A673 (cell line): ENCODE measurements at regions not wholly inside any gene's neighbourhood (a gene's known extent, or its start where the extent isn't known, plus 50 kb on each side); places are given as distances from the start of the nearest gene placed in this dataset.

Experiments
- BruUV-seq: library from RNA; stranded (reverse); fragments of 400-500 nt; replicated peaks from 2 replicates; lab custom pipeline; 2021; lab: Mats Ljungman, UMichigan
- CTCF ChIA-PET: fragments of 300-600 bp; sonication (Branson Sonifier 250); formaldehyde crosslinking; loops from one replicate; lab custom pipeline; 2022; ENCODE audit warnings: antibody characterized with exemption; lab: Charles Lee
- POLR2A ChIA-PET: fragments of 300-600 bp; sonication (Branson Sonifier 250); formaldehyde crosslinking; loops from one replicate; lab custom pipeline; 2022; ENCODE audit warnings: antibody characterized with exemption; ENCODE audit not compliant: low non-redundant PET; lab: Charles Lee
- DNase-seq: peaks from one replicate; pipeline ENCODE4 v3.0.0-alpha.2; 2015; ENCODE audit warnings: low spot score
- H3K27ac ChIP-seq: fragments of 200-600 bp; sonication (generic); 2 replicates; pipeline ENCODE4 v1.5.1; 2016; ENCODE audit warnings: mixed run types, low read depth, mild to moderate bottlenecking, mixed read lengths, antibody characterized with exemption, low read length; ENCODE audit not compliant: poor library complexity, severe bottlenecking
- H3K27me3 ChIP-seq: fragments of 200-600 bp; sonication (generic); replicated peaks from 2 replicates; pipeline ENCODE4 v1.6.1; 2017; ENCODE audit warnings: mixed run types, low read depth, mild to moderate bottlenecking, mixed read lengths, antibody characterized with exemption, low read length; ENCODE audit not compliant: insufficient read depth, poor library complexity
- H3K36me3 ChIP-seq: fragments of 200-600 bp; sonication (generic); 2 replicates; pipeline ENCODE4 v1.6.1; 2016; ENCODE audit warnings: mixed run types, mild to moderate bottlenecking, mixed read lengths, antibody characterized with exemption, low read length; ENCODE audit not compliant: insufficient read depth, poor library complexity, severe bottlenecking
- H3K4me1 ChIP-seq: fragments of 200-600 bp; sonication (generic); 2 replicates; pipeline ENCODE4 v1.6.1; 2017; ENCODE audit warnings: mixed run types, mild to moderate bottlenecking, mixed read lengths, antibody characterized with exemption, low read length; ENCODE audit not compliant: insufficient read depth, poor library complexity, severe bottlenecking
- H3K4me3 ChIP-seq: fragments of 200-600 bp; sonication (generic); 2 replicates; pipeline ENCODE4 v1.5.1; 2016; ENCODE audit warnings: low read depth, mixed run types, mild to moderate bottlenecking, mixed read lengths, low read length; ENCODE audit not compliant: poor library complexity, severe bottlenecking
- H3K9me3 ChIP-seq: fragments of 200-600 bp; sonication (generic); 2 replicates; pipeline ENCODE4 v1.6.1; 2016; ENCODE audit warnings: mixed run types, low read depth, mild to moderate bottlenecking, mixed read lengths, antibody characterized with exemption, low read length; ENCODE audit not compliant: poor library complexity, severe bottlenecking
- EZH2 ChIP-seq: fragments of 200-600 bp; sonication (generic); IDR thresholded peaks from 2 replicates; pipeline ENCODE4 v1.6.1; 2017; ENCODE audit warnings: borderline replicate concordance, low read depth, mild to moderate bottlenecking, mixed read lengths, antibody characterized with exemption, low read length; ENCODE audit not compliant: poor library complexity, severe bottlenecking
- intact Hi-C: fragments of 100-400 bp; cut with micrococcal nuclease; formaldehyde crosslinking; loops from one replicate; pipeline ENCODE4 v1.10.0; 2022; ENCODE audit not compliant: unreplicated experiment
- TF ChIP-seq, protein P1 (sequence below): fragments of 300-800, 200-600 bp; sonication (generic); conservative IDR thresholded peaks from 2 replicates; pipeline ENCODE4 v1.5.1; 2017; ENCODE audit warnings: low read depth, mild to moderate bottlenecking, antibody characterized with exemption, low read length, moderate library complexity, mixed read lengths

DNA sequence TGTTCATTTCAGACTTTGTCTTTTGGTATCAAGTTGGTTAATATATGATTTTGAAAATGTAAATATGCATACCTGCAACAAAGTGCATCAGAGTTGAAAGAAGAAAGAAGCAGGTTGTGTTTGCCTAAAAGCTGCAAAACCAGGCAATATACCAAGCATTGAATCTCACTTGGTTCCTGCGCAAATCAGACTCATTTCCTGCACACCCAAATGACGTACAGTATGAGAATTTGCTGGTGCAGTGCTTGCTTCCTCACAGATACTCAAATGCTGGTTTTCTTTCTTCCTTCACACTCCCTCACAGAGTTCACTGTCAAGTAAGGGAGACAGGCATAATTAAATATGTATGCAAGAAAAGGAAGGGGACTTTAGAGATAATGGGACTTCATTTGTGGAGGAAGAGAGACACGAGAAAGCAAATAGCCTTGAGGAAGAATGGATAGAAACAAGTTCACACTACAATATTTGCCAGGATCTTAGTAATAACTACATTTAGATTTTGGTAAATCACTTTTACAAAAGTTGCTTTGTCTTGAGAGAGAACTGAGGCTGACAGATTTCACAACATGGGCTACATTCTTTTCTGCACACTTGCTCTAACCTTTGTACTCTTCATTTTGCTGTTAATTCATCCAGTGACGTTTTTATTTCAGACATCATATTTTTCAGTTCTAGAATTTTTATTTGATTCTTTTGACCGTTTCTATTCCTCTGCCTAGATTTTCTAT is 56.9 kb upstream of the AOAH start:
- CTCF ChIA-PET = no interaction called here

DNA sequence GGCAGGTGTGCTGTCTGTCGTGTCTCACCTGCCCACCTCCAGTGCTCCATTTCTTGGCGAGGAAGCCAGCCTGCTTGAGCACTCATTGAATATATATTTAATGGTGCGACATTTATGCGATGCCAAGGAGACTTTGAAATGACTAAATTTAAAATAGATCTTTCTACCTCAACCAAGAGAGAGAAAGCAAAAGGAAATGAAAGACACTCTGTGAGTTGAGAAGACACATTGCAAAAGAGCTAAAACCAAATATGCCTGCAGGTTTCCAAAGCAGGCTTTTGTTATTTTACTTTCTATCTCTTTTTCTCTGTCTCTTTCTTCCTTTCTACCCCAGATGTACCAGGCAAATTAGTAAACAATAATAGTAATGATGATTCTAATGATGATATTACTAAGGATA is 53.6 kb upstream of the AOAH start:
- no peak overlapping the region for H3K27ac ChIP-seq
- TF ChIP-seq, protein P1, sequence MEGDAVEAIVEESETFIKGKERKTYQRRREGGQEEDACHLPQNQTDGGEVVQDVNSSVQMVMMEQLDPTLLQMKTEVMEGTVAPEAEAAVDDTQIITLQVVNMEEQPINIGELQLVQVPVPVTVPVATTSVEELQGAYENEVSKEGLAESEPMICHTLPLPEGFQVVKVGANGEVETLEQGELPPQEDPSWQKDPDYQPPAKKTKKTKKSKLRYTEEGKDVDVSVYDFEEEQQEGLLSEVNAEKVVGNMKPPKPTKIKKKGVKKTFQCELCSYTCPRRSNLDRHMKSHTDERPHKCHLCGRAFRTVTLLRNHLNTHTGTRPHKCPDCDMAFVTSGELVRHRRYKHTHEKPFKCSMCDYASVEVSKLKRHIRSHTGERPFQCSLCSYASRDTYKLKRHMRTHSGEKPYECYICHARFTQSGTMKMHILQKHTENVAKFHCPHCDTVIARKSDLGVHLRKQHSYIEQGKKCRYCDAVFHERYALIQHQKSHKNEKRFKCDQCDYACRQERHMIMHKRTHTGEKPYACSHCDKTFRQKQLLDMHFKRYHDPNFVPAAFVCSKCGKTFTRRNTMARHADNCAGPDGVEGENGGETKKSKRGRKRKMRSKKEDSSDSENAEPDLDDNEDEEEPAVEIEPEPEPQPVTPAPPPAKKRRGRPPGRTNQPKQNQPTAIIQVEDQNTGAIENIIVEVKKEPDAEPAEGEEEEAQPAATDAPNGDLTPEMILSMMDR = no peak
- TF ChIP-seq EZH2 = no peak
- peaks cover 9% of the 10 kb centered on the region for H3K27me3 ChIP-seq
- no peak overlapping the region for H3K4me3 ChIP-seq
- BruUV-seq = no TSS peak
- intact Hi-C loops = no loop called here
- CTCF ChIA-PET = no interaction called here
- POLR2A ChIA-PET = no interaction called here
- H3K4me1 ChIP-seq = no peaks in the 10 kb centered on the region
- no peaks in the 10 kb centered on the region for H3K36me3 ChIP-seq
- no peak for DNase-seq
- no peaks in the 10 kb centered on the region for H3K9me3 ChIP-seq

More for the DNA sequence above, 56.9 kb upstream of the AOAH start:
- TF ChIP-seq, protein P1 = no peak
- TF ChIP-seq EZH2 = no peak
- intact Hi-C loops = no loop called here
- Histone ChIP-seq H3K9me3 (no peaks in the 10 kb centered on the region), H3K4me3 (no peak overlapping the region), H3K27me3 (peaks cover 9% of the 10 kb centered on the region), H3K4me1 (no peaks in the 10 kb centered on the region), H3K36me3 (no peaks in the 10 kb centered on the region), H3K27ac (no peak overlapping the region)
- no peak for DNase-seq
- POLR2A ChIA-PET = no interaction called here
- BruUV-seq = no TSS peak

DNA sequence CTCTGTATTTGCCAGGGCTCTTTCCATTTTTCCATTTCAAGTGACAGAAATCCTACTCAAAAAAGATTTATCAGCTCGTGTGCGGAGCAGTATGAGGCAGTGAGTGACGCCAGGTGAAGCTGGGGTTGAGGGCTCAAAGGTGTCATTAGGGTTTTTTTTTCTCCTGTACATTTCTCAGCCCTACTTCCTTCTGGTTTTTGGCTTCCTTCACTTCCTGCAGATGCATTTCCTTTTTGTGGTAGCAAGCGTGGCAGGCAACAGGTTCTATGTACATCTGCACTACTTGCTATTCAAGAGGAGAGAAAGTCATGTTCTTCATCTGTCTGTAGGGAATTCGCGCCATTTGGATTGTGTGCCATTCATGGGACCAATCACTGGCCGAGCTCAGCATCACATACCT is 52.8 kb upstream of the AOAH start:
- intact Hi-C loops = no loop called here

More for the DNA sequence above, 52.8 kb upstream of the AOAH start:
- POLR2A ChIA-PET = no interaction called here
- DNase-seq = no peak
- TF ChIP-seq, protein P1 = no peak
- TF ChIP-seq EZH2 = no peak
- Histone ChIP-seq H3K4me3 (no peak overlapping the region), H3K27me3 (peaks cover 9% of the 10 kb centered on the region), H3K36me3 (no peaks in the 10 kb centered on the region), H3K9me3 (no peaks in the 10 kb centered on the region), H3K4me1 (no peaks in the 10 kb centered on the region), H3K27ac (no peak overlapping the region)
- no TSS peak for BruUV-seq
- CTCF ChIA-PET = no interaction called here
